ENCODE measurements at regions not wholly inside any gene's neighbourhood (a gene's known extent, or its start where the extent isn't known, plus 50 kb on each side); places are given as distances from the start of the nearest gene placed in this dataset.
"Not testable (repeated sequence)": the region's sequence is repeated elsewhere in the genome, so short reads cannot be mapped to it uniquely, and the experiment has no call there.

DNA sequence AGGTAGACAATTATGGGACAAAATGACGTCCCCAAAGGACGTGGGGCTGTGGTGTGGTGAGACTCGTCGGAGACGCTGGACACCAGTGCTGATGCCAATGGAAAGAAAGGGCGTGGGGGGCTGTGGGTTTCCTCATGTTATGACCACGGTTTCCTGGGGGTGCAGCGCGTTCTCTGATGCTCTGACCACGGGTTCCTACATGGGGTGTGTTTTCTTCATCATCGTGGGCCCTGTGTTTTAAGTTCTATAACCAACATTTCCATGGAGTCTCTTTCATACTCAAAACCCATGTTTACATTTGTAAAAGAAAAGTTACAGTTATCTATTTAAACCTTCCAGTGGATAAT is 141.6 kb downstream of the RTP5 start:
- no peaks in the 10 kb centered on the region for H3K4me1 ChIP-seq (ENCODE audit: control insufficient read depth in 5 of 5, insufficient read depth in 5 of 5, low read length in 5 of 5)
- no peak overlapping the region for H3K9ac ChIP-seq (ENCODE audit: low read length in 5 of 5)
- H3K4me3 ChIP-seq (ENCODE audit: low read depth in 1 of 5, low read length in 5 of 5), result no peak overlapping the region
- H3K36me3 ChIP-seq (ENCODE audit: control insufficient read depth in 5 of 5, insufficient read depth in 5 of 5, low read length in 5 of 5), result no peaks in the 10 kb centered on the region
- H3K27ac ChIP-seq (ENCODE audit: low read depth, low read length), result no peak overlapping the region
- peaks cover 0 to 7% (median 0%) of the 10 kb centered on the region in 5 donors for H3K27me3 ChIP-seq (ENCODE audit: control insufficient read depth in 5 of 5, insufficient read depth in 4 of 5, low read length in 5 of 5)
- peaks cover 0 to 3% (median 0%) of the 10 kb centered on the region in 5 donors for H3K9me3 ChIP-seq (ENCODE audit: control insufficient read depth in 5 of 5, low read length in 5 of 5)

GRCh38 chr2:242011516-242011915 is 142.0 kb downstream of the RTP5 start:
- Histone ChIP-seq H3K4me3 (ENCODE audit: low read depth in 1 of 5, low read length in 5 of 5) (no peak overlapping the region), H3K4me1 (ENCODE audit: control insufficient read depth in 5 of 5, insufficient read depth in 5 of 5, low read length in 5 of 5) (no peaks in the 10 kb centered on the region), H3K9ac (ENCODE audit: low read length in 5 of 5) (no peak overlapping the region), H3K36me3 (ENCODE audit: control insufficient read depth in 5 of 5, insufficient read depth in 5 of 5, low read length in 5 of 5) (no peaks in the 10 kb centered on the region), H3K27me3 (ENCODE audit: control insufficient read depth in 5 of 5, insufficient read depth in 4 of 5, low read length in 5 of 5) (peaks cover 0 to 7% (median 0%) of the 10 kb centered on the region in 5 donors), H3K9me3 (ENCODE audit: control insufficient read depth in 5 of 5, low read length in 5 of 5) (no peaks in the 10 kb centered on the region), H3K27ac (ENCODE audit: low read depth, low read length) (no peak overlapping the region)

DNA sequence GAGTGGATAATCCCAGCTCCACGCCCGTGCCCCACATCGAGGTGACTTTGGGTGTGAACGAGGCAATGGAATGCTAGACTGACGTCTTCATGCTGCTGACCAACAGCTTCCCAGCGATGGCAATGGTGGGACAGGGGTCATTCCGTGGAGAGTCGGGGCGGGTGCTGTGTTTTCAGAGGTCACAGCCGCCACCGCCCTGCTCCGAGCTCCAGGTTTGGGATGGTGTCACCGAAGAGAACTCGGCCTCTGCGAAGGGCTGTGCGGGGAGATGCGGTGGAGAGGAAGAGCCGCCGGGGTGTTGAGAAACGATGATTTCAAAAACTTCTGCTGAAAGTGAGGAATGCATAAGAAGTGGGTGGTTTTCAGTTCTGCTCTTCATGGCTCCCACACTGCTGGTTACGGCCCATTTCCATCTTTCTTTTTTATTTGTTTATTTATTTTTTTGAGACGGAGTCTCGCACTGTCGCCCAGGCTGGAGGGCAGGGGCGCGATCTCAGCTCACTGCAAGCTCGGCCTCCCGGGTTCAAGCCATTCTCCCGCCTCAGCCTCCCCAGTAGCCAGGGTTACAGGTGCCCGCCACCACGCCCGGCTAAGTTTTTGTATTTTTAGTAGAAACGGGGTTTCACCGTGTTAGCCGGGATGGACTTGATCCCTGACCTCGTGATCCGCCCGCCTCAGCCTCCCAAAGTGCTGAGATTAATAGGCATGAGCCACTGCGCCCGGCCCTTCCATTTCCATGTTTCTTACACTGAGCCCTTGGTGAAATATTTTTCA is 142.6 kb downstream of the RTP5 start:
- H3K9ac ChIP-seq (ENCODE audit: low read length in 5 of 5), result no peak overlapping the region
- H3K4me1 ChIP-seq (ENCODE audit: control insufficient read depth in 5 of 5, insufficient read depth in 5 of 5, low read length in 5 of 5), result no peaks in the 10 kb centered on the region
- H3K27me3 ChIP-seq (ENCODE audit: control insufficient read depth in 5 of 5, insufficient read depth in 4 of 5, low read length in 5 of 5), result peaks cover 0 to 7% (median 0%) of the 10 kb centered on the region in 5 donors
- no peaks in the 10 kb centered on the region for H3K36me3 ChIP-seq (ENCODE audit: control insufficient read depth in 5 of 5, insufficient read depth in 5 of 5, low read length in 5 of 5)
- no peak overlapping the region for H3K27ac ChIP-seq (ENCODE audit: low read depth, low read length)
- no peaks in the 10 kb centered on the region for H3K9me3 ChIP-seq (ENCODE audit: control insufficient read depth in 5 of 5, low read length in 5 of 5)
- H3K4me3 ChIP-seq (ENCODE audit: low read depth in 1 of 5, low read length in 5 of 5), result no peak overlapping the region

- Histone ChIP-seq H3K9me3 (ENCODE audit: control insufficient read depth in 5 of 5, low read length in 5 of 5) (no peaks in the 10 kb centered on the region), H3K36me3 (ENCODE audit: control insufficient read depth in 5 of 5, insufficient read depth in 5 of 5, low read length in 5 of 5) (no peaks in the 10 kb centered on the region), H3K4me1 (ENCODE audit: control insufficient read depth in 5 of 5, insufficient read depth in 5 of 5, low read length in 5 of 5) (no peaks in the 10 kb centered on the region), H3K27ac (ENCODE audit: low read depth, low read length) (no peak overlapping the region), H3K9ac (ENCODE audit: low read length in 5 of 5) (no peak overlapping the region), H3K4me3 (ENCODE audit: low read depth in 1 of 5, low read length in 5 of 5) (no peak overlapping the region), H3K27me3 (ENCODE audit: control insufficient read depth in 5 of 5, insufficient read depth in 4 of 5, low read length in 5 of 5) (peaks cover 0 to 7% (median 0%) of the 10 kb centered on the region in 5 donors)
These were observed 143.6 kb downstream of the RTP5 start for GRCh38 chr2:242012956-242013764.

DNA sequence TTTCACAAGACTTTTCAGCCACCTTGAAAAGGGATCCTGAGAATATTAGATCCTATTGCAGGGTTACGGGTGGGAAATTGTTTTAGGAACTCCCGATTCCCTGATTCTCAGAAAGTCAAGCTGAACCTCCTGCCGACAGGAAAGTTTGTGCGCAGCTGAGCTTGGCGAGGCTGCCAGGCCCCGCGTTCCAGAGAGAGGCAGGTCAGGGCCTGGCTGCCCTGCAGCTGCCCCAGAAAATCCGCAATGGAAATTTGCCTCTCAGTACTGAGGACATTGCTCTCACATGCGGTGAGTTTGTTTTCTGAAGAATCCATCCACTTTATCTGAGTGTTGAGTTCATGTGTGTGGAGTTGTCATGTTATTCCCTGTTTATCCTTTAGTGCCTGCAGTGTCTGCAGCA is 144.2 kb downstream of the RTP5 start:
- Histone ChIP-seq H3K9me3 (ENCODE audit: control insufficient read depth in 5 of 5, low read length in 5 of 5) (no peaks in the 10 kb centered on the region), H3K9ac (ENCODE audit: low read length in 5 of 5) (no peak overlapping the region), H3K27me3 (ENCODE audit: control insufficient read depth in 5 of 5, insufficient read depth in 4 of 5, low read length in 5 of 5) (peaks cover 0 to 7% (median 0%) of the 10 kb centered on the region in 5 donors), H3K4me3 (ENCODE audit: low read depth in 1 of 5, low read length in 5 of 5) (no peak overlapping the region), H3K36me3 (ENCODE audit: control insufficient read depth in 5 of 5, insufficient read depth in 5 of 5, low read length in 5 of 5) (no peaks in the 10 kb centered on the region), H3K4me1 (ENCODE audit: control insufficient read depth in 5 of 5, insufficient read depth in 5 of 5, low read length in 5 of 5) (no peaks in the 10 kb centered on the region), H3K27ac (ENCODE audit: low read depth, low read length) (no peak overlapping the region)

- Histone ChIP-seq H3K36me3 (ENCODE audit: control insufficient read depth in 5 of 5, insufficient read depth in 5 of 5, low read length in 5 of 5) (no peaks in the 10 kb centered on the region), H3K27me3 (ENCODE audit: control insufficient read depth in 5 of 5, insufficient read depth in 4 of 5, low read length in 5 of 5) (peaks cover 0 to 7% (median 0%) of the 10 kb centered on the region in 5 donors), H3K4me3 (ENCODE audit: low read depth in 1 of 5, low read length in 5 of 5) (no peak overlapping the region), H3K9ac (ENCODE audit: low read length in 5 of 5) (no peak overlapping the region), H3K9me3 (ENCODE audit: control insufficient read depth in 5 of 5, low read length in 5 of 5) (no peaks in the 10 kb centered on the region), H3K4me1 (ENCODE audit: control insufficient read depth in 5 of 5, insufficient read depth in 5 of 5, low read length in 5 of 5) (no peaks in the 10 kb centered on the region), H3K27ac (ENCODE audit: low read depth, low read length) (no peak overlapping the region)
These were observed 145.9 kb downstream of the RTP5 start for GRCh38 chr2:242015108-242016065.

GRCh38 chr2:242017086-242017485 is 147.6 kb downstream of the RTP5 start:
- H3K9me3 ChIP-seq (ENCODE audit: control insufficient read depth in 5 of 5, low read length in 5 of 5), result no peaks in the 10 kb centered on the region

GRCh38 chr2:242018416-242018815 is 148.9 kb downstream of the RTP5 start:
- not testable (repeated sequence) for H3K27ac ChIP-seq (ENCODE audit: low read depth, low read length); H3K4me1 ChIP-seq (ENCODE audit: control insufficient read depth in 5 of 5, insufficient read depth in 5 of 5, low read length in 5 of 5); H3K4me3 ChIP-seq (ENCODE audit: low read depth in 1 of 5, low read length in 5 of 5); H3K9ac ChIP-seq (ENCODE audit: low read length in 5 of 5); H3K9me3 ChIP-seq (ENCODE audit: control insufficient read depth in 5 of 5, low read length in 5 of 5); H3K36me3 ChIP-seq (ENCODE audit: control insufficient read depth in 5 of 5, insufficient read depth in 5 of 5, low read length in 5 of 5)
- H3K27me3 ChIP-seq (ENCODE audit: control insufficient read depth in 5 of 5, insufficient read depth in 4 of 5, low read length in 5 of 5), result peaks cover 0 to 17% (median 5%) of the 10 kb centered on the region in 5 donors

More at GRCh38 chr2:242017086-242017485, 147.6 kb downstream of the RTP5 start:
- H3K36me3 ChIP-seq (ENCODE audit: control insufficient read depth in 5 of 5, insufficient read depth in 5 of 5, low read length in 5 of 5), result no peaks in the 10 kb centered on the region
- no peak overlapping the region for H3K27ac ChIP-seq (ENCODE audit: low read depth, low read length)
- H3K4me1 ChIP-seq (ENCODE audit: control insufficient read depth in 5 of 5, insufficient read depth in 5 of 5, low read length in 5 of 5), result no peaks in the 10 kb centered on the region
- H3K4me3 ChIP-seq (ENCODE audit: low read depth in 1 of 5, low read length in 5 of 5), result no peak overlapping the region
- H3K9ac ChIP-seq (ENCODE audit: low read length in 5 of 5), result no peak overlapping the region
- peaks cover 0 to 9% (median under 1%) of the 10 kb centered on the region in 5 donors for H3K27me3 ChIP-seq (ENCODE audit: control insufficient read depth in 5 of 5, insufficient read depth in 4 of 5, low read length in 5 of 5)

- Histone ChIP-seq H3K27me3 (ENCODE audit: control insufficient read depth in 5 of 5, insufficient read depth in 4 of 5, low read length in 5 of 5) (peaks cover 0 to 18% (median 5%) of the 10 kb centered on the region in 5 donors), H3K9ac (ENCODE audit: low read length in 5 of 5) (no peak overlapping the region), H3K27ac (ENCODE audit: low read depth, low read length) (no peak overlapping the region), H3K4me3 (ENCODE audit: low read depth in 1 of 5, low read length in 5 of 5) (no peak overlapping the region), H3K9me3 (ENCODE audit: control insufficient read depth in 5 of 5, low read length in 5 of 5) (no peaks in the 10 kb centered on the region), H3K4me1 (ENCODE audit: control insufficient read depth in 5 of 5, insufficient read depth in 5 of 5, low read length in 5 of 5) (no peaks in the 10 kb centered on the region), H3K36me3 (ENCODE audit: control insufficient read depth in 5 of 5, insufficient read depth in 5 of 5, low read length in 5 of 5) (no peaks in the 10 kb centered on the region)
These were observed 149.8 kb downstream of the RTP5 start for GRCh38 chr2:242019344-242019743.
